HG03039 (cell line): ENCODE measurements at regions not wholly inside any gene's neighbourhood (a gene's known extent, or its start where the extent isn't known, plus 50 kb on each side); places are given as distances from the start of the nearest gene placed in this dataset.

Source experiments
- ATAC-seq: cut with Tn5 transposase; IDR thresholded peaks from one replicate; pipeline ENCODE4 v1.9.1; 2021; ENCODE audit warnings: mild to moderate bottlenecking, moderate library complexity; ENCODE audit not compliant: unreplicated experiment

- no peak for ATAC-seq
These were observed 107.7 kb upstream of the NFE2L3 start for GRCh38 chr7:26044320-26044719.

DNA sequence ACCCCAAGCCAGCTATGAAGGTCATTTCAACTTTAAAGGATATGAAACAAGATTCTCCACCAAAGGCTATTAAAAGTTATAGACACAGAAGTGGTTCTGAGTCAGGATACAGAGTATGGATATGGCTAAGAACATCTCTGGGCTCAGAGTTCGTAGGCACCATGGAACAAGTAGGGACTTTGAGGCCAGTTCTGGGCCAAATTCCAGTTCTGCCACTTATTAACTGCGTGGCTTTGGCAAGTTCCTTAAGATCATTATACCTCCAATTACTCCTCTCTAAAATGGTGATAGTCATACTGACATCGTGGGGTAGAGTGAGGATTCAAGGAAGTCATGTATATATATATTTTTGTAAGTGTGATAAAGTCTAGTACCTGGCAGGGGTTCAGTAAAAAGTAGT, 105.8 kb upstream of the NFE2L3 start:
- no peak for ATAC-seq

- ATAC-seq, result no peak
These were observed 105.1 kb upstream of the NFE2L3 start for GRCh38 chr7:26046878-26047277.

DNA sequence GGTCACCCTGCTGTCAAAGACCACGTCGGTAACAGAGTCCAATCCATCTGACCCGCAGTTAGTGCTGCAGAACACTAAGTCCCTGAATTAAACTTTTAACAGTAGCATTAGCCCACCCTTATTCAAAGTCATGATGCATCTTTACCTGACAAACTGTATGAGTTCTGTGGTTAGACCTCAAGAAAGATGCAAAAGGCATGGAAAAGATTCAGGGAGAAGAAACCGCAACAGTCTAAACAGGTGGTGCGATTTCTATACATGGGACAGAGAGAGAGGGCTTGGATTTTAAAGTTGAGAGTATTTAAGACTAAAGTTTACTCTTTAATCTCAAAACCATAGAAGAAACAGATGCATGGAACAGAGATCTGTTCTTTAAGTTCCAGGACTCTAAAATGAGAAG, 103.3 kb upstream of the NFE2L3 start:
- ATAC-seq, result no peak

DNA sequence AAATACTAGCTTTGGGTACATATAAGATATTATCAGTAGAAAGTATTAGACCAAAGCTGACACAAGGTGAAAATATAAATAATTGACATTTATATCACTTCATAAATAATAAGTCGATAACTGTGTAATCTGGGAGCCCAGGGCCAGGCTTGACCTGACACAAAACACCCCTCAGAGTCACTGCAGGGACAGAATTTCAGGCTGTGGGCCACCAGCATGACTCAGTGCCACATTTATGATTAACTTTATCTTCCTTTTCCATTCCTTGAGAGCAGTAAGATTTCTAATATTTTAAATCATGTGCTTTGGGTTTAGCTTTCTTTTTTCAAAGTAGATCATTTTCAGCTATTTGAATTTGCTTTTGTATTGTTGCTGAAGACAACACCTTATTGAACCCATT, 102.9 kb upstream of the NFE2L3 start:
- no peak for ATAC-seq

- ATAC-seq, result no peak
These were observed 101.0 kb upstream of the NFE2L3 start for GRCh38 chr7:26051021-26051420.

GRCh38 chr7:26052706-26053105, 99.3 kb upstream of the NFE2L3 start:
- ATAC-seq, result no peak

DNA sequence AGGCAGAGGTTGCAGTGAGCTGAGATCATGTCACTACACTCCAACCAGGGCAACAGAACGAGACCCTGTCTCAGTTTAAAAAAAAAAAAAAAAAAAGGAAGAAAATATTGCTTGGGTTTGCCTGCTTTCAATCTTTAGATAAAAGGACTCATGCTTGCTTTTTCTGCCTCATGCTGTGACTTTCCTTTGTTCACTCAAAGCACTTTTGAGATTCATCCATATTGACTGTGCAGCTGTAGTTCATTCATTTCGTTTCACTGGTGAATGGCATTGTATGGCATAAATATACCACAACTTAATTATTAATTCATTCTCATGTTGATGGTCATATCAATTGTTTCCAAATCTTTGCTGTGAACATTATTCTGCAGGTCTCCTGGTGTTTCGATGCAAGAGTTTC, 97.6 kb upstream of the NFE2L3 start:
- ATAC-seq, result no peak

GRCh38 chr7:26055241-26055640, 96.8 kb upstream of the NFE2L3 start:
- no peak for ATAC-seq

DNA sequence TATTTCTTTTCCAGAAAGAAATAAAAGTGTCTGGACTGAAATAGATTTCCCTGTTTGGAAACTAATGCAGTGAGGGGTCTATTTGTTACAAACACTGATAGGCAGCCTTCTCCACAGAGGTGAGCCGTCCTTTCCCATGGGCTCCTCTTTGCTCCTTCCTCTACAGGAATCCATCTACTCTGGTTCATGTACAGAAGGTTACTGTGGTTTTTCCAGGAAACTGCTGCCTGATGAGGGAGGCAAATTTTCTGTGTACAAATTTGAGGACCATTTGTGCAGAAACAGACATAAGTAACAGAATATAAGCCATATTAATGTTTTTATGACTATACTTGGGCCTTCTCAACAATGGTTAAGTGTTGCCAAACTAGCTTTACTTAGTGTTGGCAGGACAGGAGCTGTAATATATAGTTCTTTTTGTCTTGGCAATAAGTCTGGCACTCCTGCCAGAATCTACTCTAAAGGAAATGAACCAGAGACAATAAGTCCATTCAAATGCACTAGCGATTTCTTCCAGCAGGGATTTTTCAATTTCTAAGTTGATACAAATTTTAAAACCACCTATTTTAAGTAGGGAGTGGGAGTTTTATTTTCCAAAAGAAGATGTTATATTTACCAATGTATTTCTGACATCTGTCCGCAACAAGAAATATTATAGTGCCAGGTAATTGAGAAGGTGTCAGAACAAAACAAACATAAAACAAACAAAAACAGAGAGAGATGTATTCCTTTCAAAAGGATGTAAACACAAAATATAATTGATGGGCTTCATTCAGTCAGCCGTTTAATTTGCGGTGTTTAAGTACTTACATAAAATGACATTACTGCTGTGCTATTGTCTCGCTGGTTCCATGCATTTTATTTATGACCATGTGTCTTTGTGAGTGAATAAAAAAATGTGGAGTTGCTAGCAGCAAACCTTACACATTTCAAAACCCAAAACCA, 91.0 kb upstream of the NFE2L3 start:
- ATAC-seq, result no peak

DNA sequence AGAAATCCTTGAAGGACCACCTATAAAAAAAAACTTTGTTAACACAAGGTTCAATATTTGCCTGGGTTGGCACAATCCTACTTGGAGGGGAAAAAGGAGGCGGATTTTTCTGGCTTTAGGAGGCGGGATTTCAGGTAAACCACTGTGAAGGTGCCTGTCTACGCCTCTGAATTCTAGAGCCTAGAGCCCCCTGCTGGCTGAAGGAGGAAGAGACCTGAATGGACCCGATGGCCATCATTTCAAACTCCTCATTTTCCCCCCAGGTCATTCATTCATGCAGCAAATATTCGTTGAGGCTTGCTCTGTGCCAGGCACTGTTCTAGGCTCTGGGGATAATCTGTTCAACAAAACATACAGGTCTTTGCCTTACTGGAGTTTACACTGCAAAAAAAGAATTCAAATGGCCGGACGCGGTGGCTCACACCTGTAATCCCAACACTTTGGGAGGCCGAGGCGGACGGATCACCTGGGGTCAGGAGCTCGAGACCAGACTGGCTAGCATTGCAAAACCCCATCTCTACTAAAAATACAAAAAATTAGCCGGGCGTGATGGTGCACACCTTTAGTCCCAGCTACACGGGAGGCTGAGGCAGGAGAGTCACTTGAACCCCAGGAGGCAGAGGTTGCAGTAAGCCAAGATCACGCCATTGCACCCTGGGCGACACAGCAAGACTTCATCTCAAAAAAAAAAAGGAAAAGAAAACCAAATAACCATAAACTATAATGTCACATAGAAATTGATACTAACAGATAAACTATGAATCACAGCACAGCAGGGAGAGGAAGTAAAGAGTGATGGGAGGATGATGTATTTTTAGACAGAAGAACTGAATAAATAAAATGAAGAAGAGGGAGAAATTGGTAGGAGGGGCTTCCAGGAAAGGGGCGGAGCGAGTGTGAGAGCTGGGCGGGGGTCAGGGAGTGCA, 90.1 kb upstream of the NFE2L3 start:
- ATAC-seq, result no peak

- no peak for ATAC-seq
These were observed 86.3 kb upstream of the NFE2L3 start for GRCh38 chr7:26065652-26066051.

DNA sequence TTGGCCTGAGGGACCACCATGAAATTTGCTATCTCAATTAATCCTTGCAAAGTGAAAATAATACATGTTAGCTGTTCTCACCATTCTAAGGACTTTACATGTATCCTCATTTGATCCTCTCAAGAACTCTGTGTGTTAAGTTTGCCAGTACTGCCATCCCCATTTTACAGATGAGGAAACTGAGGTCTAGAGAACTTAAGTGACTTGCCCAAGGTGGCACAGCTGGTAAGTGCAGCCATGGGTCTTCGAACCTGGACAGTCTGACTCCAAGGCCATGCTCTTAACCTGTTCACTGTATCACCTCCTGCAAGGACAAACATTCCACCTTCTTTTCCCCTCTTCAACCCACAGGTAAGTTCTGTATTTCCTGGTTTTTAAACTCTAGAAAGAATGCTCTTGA, 85.3 kb upstream of the NFE2L3 start:
- no peak for ATAC-seq

DNA sequence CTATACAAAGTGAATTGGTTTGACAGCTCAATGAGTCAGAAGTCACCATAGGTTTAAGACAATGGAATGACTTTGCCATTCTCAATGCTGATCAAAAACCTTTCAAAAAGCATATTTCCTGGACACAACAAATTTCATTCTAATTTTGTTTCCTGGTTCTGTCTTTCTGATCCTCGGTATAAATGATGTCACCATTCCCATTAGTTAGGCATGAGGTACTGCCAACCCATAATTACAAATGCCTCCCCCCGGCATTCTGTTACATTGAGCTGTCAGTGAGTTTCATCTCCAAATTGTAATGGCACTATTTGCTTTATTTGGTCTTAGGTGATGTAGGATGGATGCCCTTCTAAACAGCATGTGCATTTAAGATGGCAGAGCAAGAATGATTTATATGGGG, 81.7 kb upstream of the NFE2L3 start:
- ATAC-seq, result no peak

DNA sequence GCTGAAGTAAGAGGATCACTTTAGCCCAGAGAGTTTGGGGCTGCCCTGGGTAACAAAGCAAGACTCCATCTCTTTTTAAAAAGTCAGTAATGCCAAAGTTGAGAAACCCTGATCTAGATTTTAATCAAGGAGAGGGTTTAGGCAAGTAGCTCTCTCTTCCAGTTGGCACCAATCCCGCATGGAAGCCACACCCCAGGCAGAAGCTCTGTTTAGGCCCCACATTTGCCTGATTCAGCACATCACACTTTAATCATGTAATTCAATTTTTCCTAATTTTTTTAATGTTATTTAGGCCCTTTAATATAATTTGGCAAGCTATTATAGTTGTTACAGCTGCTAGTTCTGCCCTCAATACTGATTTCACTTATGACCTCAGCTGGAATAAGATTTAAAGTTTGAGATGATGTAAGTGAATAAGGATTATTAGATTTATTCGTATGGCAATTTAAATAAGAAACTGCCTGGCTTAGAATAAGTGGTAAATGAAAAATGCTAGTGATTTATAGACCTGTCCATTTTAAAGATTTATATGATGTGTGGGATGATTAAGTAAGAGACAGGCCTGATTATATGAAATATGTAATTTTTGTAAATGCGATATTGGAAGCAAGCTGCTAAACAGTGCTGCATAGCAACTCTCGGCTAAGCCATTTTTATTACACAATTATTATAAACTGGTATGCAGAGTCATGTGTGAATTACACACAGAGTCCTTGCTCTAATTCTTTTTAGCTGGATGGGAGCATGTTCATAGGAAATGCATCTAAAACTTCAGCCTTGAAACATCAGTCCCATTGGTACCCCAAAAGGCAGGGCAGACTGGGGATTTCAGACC, 80.2 kb upstream of the NFE2L3 start:
- ATAC-seq, result no peak

- no peak for ATAC-seq
These were observed 79.0 kb upstream of the NFE2L3 start for GRCh38 chr7:26073041-26073440.

DNA sequence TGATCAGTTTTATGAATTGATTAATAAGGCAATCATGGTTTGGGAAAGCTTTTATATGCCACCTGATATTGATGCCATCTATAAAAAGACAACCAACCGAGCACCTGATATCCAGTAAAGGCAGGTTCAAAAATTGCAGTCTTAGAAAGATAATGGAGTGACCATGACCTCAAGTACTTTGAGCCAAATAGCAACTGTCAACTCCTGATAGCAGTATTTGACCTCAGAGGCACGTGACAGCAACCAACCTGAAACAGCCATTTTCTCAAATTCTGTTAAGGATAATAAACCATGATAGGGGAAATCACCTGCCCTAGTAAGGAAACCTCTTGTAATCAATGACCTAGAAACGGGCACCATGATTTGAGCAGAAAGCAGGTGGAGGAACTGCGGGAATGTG, 77.1 kb upstream of the NFE2L3 start:
- no peak for ATAC-seq

DNA sequence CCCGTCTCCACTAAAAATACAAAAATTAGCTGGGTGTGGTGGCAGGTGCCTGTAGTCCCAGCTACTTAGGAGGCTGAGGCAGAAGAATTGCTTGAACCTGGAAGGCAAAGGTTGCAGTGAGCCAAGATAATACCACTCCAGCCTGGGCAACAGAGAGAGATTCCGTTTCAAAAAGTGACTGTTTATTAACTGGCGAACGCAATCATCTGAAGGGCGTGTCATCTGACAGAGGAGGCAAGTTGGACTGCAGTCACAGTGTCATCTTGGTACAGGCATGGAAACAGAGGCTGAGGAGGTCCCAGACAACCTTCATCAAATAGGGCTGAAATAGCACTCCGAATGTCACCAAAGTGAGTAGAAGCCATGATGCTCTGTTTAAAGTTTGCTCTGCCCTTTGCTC, 75.3 kb upstream of the NFE2L3 start:
- no peak for ATAC-seq

DNA sequence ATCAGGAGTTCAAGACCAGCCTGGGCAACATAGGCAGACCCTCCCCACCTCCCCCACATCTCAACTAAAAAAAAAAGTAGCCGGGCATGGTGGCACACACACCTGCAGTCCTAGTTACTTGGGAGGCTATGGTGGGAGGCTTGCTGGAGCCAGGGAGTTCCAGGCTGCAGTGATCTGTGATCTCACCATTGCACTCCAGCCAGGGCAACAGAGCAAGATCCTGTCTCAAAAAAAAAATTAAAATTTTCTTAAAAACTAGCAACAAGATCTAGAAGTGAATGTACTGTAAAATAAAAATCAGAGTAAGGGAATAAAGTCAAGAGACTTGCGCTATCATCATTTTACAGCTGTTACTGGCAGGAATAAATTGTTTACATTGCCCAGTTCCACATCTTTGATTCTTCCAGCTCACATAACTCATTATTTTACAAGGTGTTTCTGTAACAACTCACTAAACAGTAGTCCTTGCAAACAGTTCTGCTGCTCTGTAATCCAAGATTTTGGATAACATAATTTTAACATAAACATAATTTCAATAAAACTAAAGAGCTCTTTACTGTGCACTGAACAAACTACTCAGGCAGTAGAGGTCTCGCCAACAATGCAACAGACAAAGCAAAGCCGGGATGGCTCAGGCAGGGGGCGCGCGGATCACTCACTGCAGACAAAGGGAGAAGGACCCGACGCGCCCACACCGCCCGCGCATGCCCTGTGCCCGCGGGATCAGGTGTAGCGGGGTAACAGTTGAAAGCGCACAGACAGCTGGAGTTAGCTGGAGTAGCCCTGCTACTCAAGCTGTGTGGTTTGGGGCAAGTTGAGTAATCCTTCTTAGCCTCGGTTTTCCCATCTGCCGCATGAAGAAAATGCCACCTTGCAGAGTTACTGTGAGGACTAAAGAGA, 73.3 kb upstream of the NFE2L3 start:
- ATAC-seq, result peak; percentile 93

GRCh38 chr7:26081638-26082037, 70.4 kb upstream of the NFE2L3 start:
- ATAC-seq, result no peak
